ENCODE measurements at regions not wholly inside any gene's neighbourhood (a gene's known extent, or its start where the extent isn't known, plus 50 kb on each side); places are given as distances from the start of the nearest gene placed in this dataset.

DNA sequence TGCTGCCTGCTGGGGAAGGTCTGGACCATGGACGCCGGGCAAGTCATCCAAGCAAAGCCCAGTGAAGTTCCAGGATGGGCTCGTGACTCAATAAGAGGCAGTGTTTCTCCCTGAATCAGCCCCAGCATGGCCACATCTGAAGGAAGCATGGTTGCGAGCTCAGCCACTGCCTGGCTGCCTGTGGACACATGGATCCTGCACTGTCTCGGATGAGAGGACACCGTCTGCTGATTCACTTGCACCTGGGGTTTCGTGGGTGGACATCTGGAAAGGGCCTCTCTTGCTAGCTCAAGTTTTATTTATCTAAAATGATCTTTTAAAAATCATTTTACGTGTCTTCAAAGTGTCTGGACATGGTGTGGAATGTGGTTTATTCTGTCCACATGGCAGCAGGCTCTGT lies 224.8 kb upstream of the FN1 start (continued):
- TF ChIP-seq, protein P1, sequence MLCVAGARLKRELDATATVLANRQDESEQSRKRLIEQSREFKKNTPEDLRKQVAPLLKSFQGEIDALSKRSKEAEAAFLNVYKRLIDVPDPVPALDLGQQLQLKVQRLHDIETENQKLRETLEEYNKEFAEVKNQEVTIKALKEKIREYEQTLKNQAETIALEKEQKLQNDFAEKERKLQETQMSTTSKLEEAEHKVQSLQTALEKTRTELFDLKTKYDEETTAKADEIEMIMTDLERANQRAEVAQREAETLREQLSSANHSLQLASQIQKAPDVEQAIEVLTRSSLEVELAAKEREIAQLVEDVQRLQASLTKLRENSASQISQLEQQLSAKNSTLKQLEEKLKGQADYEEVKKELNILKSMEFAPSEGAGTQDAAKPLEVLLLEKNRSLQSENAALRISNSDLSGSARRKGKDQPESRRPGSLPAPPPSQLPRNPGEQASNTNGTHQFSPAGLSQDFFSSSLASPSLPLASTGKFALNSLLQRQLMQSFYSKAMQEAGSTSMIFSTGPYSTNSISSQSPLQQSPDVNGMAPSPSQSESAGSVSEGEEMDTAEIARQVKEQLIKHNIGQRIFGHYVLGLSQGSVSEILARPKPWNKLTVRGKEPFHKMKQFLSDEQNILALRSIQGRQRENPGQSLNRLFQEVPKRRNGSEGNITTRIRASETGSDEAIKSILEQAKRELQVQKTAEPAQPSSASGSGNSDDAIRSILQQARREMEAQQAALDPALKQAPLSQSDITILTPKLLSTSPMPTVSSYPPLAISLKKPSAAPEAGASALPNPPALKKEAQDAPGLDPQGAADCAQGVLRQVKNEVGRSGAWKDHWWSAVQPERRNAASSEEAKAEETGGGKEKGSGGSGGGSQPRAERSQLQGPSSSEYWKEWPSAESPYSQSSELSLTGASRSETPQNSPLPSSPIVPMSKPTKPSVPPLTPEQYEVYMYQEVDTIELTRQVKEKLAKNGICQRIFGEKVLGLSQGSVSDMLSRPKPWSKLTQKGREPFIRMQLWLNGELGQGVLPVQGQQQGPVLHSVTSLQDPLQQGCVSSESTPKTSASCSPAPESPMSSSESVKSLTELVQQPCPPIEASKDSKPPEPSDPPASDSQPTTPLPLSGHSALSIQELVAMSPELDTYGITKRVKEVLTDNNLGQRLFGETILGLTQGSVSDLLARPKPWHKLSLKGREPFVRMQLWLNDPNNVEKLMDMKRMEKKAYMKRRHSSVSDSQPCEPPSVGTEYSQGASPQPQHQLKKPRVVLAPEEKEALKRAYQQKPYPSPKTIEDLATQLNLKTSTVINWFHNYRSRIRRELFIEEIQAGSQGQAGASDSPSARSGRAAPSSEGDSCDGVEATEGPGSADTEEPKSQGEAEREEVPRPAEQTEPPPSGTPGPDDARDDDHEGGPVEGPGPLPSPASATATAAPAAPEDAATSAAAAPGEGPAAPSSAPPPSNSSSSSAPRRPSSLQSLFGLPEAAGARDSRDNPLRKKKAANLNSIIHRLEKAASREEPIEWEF (CRISPR knock-in tag; IDR thresholded peaks at IDR 0.05): no peak
- TF ChIP-seq KLF1 (tag; IDR thresholded peaks at IDR 0.05) (no peak), PCBP1 (IDR thresholded peaks at IDR 0.05; ENCODE audit: low read depth, low read length, poor library complexity, severe bottlenecking) (no peak), NFRKB (IDR thresholded peaks at IDR 0.05; ENCODE audit: low read depth) (no peak), TCFL5 (CRISPR knock-in tag; conservative IDR thresholded peaks at IDR 0.05) (no peak), XRCC5 (IDR thresholded peaks at IDR 0.05; ENCODE audit: low read depth, low read length) (no peak), COPS2 (conservative IDR thresholded peaks at IDR 0.05) (no peak), ZNF785 (CRISPR knock-in tag; IDR thresholded peaks at IDR 0.05) (no peak), NR4A1 (CRISPR knock-in tag; IDR thresholded peaks at IDR 0.05) (no peak), NR4A1 (tag; IDR thresholded peaks at IDR 0.05) (no peak), HNRNPL (IDR thresholded peaks at IDR 0.05; ENCODE audit: low read depth, low read length) (no peak), POLR3A (IDR thresholded peaks at IDR 0.05; ENCODE audit: borderline replicate concordance, extremely low read depth, insufficient read depth, insufficient read length) (no peak)
- TF ChIP-seq, protein P2, sequence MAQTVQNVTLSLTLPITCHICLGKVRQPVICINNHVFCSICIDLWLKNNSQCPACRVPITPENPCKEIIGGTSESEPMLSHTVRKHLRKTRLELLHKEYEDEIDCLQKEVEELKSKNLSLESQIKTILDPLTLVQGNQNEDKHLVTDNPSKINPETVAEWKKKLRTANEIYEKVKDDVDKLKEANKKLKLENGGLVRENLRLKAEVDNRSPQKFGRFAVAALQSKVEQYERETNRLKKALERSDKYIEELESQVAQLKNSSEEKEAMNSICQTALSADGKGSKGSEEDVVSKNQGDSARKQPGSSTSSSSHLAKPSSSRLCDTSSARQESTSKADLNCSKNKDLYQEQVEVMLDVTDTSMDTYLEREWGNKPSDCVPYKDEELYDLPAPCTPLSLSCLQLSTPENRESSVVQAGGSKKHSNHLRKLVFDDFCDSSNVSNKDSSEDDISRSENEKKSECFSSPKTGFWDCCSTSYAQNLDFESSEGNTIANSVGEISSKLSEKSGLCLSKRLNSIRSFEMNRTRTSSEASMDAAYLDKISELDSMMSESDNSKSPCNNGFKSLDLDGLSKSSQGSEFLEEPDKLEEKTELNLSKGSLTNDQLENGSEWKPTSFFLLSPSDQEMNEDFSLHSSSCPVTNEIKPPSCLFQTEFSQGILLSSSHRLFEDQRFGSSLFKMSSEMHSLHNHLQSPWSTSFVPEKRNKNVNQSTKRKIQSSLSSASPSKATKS (CRISPR knock-in tag; IDR thresholded peaks at IDR 0.05): no peak
